ENCODE measurements at regions not wholly inside any gene's neighbourhood (a gene's known extent, or its start where the extent isn't known, plus 50 kb on each side); places are given as distances from the start of the nearest gene placed in this dataset.

DNA sequence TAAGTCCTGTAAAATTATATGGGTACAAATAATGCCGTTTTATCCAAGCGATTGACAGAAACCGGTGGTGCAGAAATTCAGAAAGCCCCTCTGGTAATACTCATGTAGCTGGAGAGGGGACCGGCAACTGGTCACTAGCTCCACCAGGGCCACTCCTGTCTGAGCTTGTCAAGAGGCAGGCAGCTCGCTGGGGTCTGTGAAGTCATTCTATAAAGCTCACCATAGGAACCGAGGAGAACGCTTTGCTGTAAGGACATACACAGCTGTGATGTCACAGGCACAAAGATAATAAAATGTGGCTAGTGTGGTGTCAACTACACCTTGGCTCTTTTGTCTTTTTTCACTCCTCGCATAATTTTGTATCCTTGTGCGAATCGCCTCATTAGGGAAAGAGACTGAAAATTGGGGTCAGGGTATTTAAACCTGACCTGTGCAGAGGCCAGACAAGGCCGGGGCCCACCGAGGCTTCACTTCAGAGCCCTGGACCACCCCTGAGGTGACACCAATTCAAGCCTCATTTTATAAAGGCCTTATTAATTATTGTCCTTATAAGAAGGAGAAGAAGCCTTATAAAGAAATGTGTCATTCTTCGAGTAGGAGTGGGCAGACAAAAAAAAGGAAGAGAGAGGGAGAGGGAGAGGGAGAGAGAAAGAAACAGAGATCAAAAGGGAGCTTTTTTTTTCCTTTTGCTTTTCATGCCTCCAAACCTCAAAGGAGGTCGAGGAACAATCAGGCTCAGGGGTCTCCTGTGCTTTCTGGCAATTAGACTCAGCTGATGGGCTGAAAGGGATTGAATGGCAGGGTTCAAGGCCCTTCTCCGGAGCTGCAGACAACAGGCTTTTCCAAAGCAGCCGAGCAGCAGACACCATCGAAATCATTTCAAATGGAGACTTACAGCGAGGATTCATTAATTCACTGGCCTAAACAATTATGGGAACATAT, 813.3 kb upstream of the ARRDC4 start:
- no peak overlapping the region for H3K27ac Mint-ChIP-seq
- no peak overlapping the region for H3K4me3 Mint-ChIP-seq
- DNase-seq (ENCODE audit: low spot score), result no peak
- no peaks in the 10 kb centered on the region for H3K27me3 Mint-ChIP-seq (ENCODE audit: insufficient read depth)
- no peaks in the 10 kb centered on the region for H3K4me1 Mint-ChIP-seq (ENCODE audit: low read depth)
- intact Hi-C loops (cut with micrococcal nuclease), result no loop called here
- no peaks in the 10 kb centered on the region for H3K36me3 Mint-ChIP-seq (ENCODE audit: low read depth)
- no peaks in the 10 kb centered on the region for H3K9me3 Mint-ChIP-seq

DNA sequence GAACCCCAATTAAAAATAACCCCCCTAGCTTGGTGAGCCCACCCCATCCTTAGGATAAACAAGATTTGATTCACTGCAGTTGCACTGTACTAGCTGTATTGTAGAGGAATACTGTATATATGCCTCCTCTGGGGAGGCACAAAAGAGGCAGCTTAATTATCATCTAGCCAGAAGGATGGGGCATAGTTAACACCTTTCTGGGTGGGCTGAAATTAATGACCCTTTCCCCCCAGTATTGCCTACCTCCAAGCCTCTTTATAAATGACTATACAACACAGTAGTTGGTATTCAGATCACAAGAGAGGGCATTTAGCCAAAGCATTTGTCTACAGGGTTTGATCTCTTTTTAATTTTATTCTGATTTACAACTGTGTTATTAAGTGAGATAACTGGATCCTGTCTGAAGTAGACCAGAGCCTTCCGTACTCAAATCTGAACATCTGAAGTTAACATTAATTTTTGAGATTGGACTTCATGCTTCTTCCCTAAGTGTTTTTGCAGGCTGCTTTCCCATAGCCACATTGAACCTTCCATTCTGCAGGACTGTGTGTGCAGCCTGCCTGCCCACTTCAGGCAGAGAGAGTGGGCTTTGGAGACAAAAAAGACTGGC, 807.0 kb upstream of the ARRDC4 start:
- Mint-ChIP-seq H3K36me3 (ENCODE audit: low read depth) (no peaks in the 10 kb centered on the region), H3K27me3 (ENCODE audit: insufficient read depth) (no peaks in the 10 kb centered on the region), H3K9me3 (no peaks in the 10 kb centered on the region), H3K4me1 (ENCODE audit: low read depth) (no peaks in the 10 kb centered on the region), H3K4me3 (no peak overlapping the region), H3K27ac (no peak overlapping the region)
- intact Hi-C loops (cut with micrococcal nuclease), result no loop called here
- DNase-seq (ENCODE audit: low spot score), result no peak

DNA sequence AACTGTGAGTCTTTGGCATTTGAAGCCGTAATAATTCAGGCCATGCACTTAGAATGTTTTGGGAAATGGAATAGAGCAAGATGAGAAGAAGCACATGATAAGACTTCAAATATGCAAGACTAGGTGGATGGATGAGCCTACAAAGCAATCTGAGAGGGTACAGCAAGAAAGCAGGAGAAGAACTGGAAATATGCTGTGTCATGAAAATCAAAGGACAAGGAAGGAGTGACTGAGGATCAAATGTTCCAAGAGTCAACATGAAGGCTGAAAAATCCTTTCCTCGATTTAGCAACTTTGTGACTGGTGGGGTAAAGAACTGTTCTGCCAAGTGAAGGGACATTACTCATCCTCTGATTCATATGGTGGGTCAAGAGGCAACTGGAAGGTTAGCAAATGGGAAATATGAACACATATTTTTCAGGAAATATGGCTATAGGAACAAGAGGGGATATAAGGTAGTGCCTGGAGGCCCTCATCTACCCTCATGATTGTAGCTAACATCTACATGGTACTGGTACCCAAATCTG, 803.7 kb upstream of the ARRDC4 start:
- intact Hi-C loops (cut with micrococcal nuclease), result no loop called here
- H3K36me3 Mint-ChIP-seq (ENCODE audit: low read depth), result no peaks in the 10 kb centered on the region
- H3K4me3 Mint-ChIP-seq, result no peak overlapping the region
- no peaks in the 10 kb centered on the region for H3K4me1 Mint-ChIP-seq (ENCODE audit: low read depth)
- H3K27me3 Mint-ChIP-seq (ENCODE audit: insufficient read depth), result no peaks in the 10 kb centered on the region
- DNase-seq (ENCODE audit: low spot score), result no peak
- no peak overlapping the region for H3K27ac Mint-ChIP-seq
- H3K9me3 Mint-ChIP-seq, result no peaks in the 10 kb centered on the region

DNA sequence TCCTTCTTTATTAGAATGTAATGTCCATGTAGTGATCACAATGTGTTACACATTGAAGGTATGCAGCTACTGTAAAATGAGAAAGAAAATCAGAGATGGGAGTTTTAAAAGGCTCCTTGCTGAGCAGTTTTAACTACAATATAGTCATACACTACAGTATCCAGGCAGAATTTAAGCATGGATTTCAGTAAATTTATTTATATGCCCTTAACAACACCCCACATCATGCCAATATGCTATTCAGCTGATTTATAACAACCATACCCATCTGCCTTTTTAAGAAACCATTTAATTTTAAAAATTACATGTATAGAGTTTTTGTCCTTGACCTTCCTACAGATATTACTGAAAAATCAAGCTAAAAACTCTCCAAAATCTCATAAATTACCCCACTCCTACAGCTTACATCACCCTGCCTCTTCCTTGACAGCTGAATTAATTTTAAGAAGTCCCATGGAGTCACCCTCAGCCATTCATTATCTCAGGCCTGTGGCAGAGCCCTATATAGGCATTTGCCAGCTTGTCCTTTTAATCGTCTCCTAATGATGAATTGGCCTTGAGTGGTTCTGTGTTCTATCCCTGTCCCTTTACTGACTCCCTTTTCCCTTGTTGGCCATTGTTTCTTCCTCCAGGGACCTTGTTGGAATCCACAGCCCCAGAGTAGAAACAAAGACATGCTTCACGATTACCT, 797.6 kb upstream of the ARRDC4 start:
- no peaks in the 10 kb centered on the region for H3K4me1 Mint-ChIP-seq (ENCODE audit: low read depth)
- H3K36me3 Mint-ChIP-seq (ENCODE audit: low read depth), result no peaks in the 10 kb centered on the region
- H3K27ac Mint-ChIP-seq, result no peak overlapping the region
- no peak for DNase-seq (ENCODE audit: low spot score)
- no peaks in the 10 kb centered on the region for H3K9me3 Mint-ChIP-seq
- intact Hi-C loops (cut with micrococcal nuclease), result no loop called here
- no peaks in the 10 kb centered on the region for H3K27me3 Mint-ChIP-seq (ENCODE audit: insufficient read depth)
- H3K4me3 Mint-ChIP-seq, result no peak overlapping the region

DNA sequence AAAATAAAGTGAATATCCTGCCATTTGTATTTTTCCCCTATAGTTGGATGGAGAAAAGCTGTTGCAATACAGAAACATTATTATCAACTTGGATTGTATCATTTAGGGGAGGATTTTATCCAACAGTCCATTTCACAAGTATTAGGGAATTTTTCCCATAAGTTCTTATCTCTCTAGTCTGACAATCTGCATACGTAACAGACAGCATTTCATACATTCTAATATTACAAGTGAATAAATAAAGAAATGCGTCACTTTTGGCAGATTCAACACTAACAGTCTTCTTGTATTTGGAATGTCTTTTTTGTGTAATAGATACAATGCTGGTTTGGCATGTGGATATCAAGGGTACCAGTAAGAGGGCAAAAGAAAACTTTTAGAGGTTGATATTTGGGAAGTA, 795.3 kb upstream of the ARRDC4 start:
- H3K27ac Mint-ChIP-seq, result no peak overlapping the region
- no peaks in the 10 kb centered on the region for H3K36me3 Mint-ChIP-seq (ENCODE audit: low read depth)
- no peak overlapping the region for H3K4me3 Mint-ChIP-seq
- H3K27me3 Mint-ChIP-seq (ENCODE audit: insufficient read depth), result no peaks in the 10 kb centered on the region
- intact Hi-C loops (cut with micrococcal nuclease), result no loop called here
- H3K9me3 Mint-ChIP-seq, result no peaks in the 10 kb centered on the region
- H3K4me1 Mint-ChIP-seq (ENCODE audit: low read depth), result no peaks in the 10 kb centered on the region
- DNase-seq (ENCODE audit: low spot score), result no peak

DNA sequence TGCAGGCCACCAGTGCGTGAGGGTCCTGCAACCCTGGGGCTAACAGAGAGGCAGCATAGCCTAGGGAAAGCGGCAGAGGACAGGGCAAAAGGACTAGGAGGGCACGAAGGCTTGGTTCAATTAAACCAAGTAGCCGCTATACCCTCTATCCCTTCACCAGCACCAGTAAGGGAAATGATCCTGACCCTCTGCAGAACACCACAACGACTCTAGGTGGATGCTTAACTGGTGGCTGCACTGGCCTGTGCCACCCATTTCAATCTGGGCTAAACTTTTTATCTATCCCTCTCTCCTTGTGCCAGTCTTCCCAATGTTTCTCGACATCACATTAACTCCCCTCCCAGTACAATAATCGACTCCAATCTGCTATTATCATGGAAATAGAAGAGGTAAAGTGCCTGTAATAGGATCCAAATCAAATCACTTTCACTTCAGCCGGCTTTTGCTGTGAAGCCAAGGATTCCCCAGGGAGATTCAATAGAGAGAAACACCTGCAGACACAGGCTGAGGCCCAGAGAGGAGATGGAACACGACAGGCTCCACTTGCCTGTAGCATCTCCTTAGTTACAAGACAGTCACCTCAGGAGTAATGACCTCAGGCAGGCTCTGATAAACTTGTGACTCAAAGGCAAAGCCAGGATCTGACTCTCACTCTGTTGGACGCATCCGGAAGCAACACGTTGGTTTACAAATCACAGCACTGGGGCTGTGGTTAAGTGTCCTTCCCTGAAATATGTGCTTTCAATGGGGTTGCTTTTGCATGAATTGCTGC, 791.6 kb upstream of the ARRDC4 start:
- intact Hi-C loops (cut with micrococcal nuclease), result no loop called here
- Mint-ChIP-seq H3K27me3 (ENCODE audit: insufficient read depth) (no peaks in the 10 kb centered on the region), H3K27ac (no peak overlapping the region), H3K9me3 (no peaks in the 10 kb centered on the region), H3K4me3 (no peak overlapping the region), H3K4me1 (ENCODE audit: low read depth) (no peaks in the 10 kb centered on the region), H3K36me3 (ENCODE audit: low read depth) (no peaks in the 10 kb centered on the region)
- DNase-seq (ENCODE audit: low spot score), result no peak

DNA sequence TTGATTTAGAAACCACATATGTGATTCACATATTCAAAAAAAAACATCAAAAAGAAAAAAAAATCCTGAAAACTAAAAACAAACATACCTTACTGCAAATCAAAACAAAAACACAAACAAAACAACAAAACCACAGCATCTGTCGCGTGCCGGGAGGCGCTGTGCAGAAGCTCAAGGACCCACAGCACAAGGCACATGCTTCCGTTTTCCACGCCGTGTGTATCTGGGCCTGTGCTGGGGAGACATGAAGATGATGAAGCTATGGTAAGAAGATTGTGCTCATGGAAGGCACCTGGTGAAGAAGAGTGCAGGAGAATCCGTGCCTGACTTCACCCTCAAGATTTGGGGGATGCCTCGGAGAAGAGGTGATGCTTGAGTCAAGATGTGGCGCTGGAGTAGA, 788.9 kb upstream of the ARRDC4 start:
- Mint-ChIP-seq H3K4me3 (no peak overlapping the region), H3K9me3 (peaks cover 6% of the 10 kb centered on the region), H3K27me3 (ENCODE audit: insufficient read depth) (no peaks in the 10 kb centered on the region), H3K4me1 (ENCODE audit: low read depth) (no peaks in the 10 kb centered on the region), H3K36me3 (ENCODE audit: low read depth) (no peaks in the 10 kb centered on the region), H3K27ac (no peak overlapping the region)
- no peak for DNase-seq (ENCODE audit: low spot score)
- intact Hi-C loops (cut with micrococcal nuclease), result no loop called here

DNA sequence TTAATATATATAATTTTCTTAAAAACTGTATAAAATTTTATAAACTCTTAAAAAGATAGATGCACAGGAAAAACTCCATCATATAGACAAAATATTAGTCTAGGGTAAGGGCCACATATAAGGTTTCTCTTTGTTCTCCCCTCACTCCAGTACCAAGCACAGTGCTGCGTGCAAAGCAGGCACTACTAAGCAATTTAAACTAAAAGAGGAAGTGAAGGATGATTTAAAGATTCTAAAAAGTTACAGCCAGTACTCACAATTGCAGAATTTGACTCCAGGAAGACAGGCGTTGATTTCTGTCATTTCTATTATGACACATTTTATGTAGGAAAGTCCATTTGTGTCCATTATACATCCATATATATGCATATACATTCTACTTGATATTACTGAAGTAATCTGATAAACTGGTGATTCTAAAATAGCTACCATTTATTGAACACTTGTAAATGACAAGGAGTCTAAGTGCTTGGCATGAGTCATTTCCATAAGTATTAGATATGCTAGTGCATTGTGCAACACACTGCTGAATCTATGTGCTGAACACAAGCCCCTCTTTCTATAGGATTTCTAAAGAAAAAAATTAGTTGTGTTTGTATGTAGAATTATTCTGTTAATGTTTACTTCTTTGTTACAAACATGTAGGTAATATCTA, 785.5 kb upstream of the ARRDC4 start:
- H3K27me3 Mint-ChIP-seq (ENCODE audit: insufficient read depth), result no peaks in the 10 kb centered on the region
- H3K4me3 Mint-ChIP-seq, result no peak overlapping the region
- H3K36me3 Mint-ChIP-seq (ENCODE audit: low read depth), result no peaks in the 10 kb centered on the region
- no peaks in the 10 kb centered on the region for H3K4me1 Mint-ChIP-seq (ENCODE audit: low read depth)
- no peak for DNase-seq (ENCODE audit: low spot score)
- intact Hi-C loops (cut with micrococcal nuclease), result no loop called here
- H3K9me3 Mint-ChIP-seq, result peaks cover 6% of the 10 kb centered on the region
- no peak overlapping the region for H3K27ac Mint-ChIP-seq

DNA sequence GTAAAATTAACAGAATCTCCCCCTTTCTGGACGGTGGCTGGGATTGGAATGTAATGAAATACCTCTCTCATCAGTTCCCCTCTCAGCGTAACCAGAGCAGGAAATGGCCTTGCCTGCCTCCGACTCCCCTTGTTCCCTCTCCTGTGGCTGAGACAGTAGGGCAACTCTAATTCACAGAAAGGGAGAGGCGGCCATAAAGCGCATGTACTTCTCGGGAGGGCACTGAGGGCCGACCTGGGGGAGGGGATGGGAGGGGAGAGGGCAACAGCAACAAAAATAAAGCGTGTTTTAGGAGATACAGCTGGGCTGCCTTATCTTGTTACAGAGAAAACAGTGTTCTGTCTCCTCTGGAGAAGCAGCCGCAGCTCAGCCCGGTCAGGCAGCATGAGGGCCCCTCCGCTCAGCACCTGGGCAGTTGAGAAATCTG, 783.3 kb upstream of the ARRDC4 start:
- no peaks in the 10 kb centered on the region for H3K4me1 Mint-ChIP-seq (ENCODE audit: low read depth)
- no peaks in the 10 kb centered on the region for H3K36me3 Mint-ChIP-seq (ENCODE audit: low read depth)
- H3K9me3 Mint-ChIP-seq, result peaks cover 6% of the 10 kb centered on the region
- intact Hi-C loops (cut with micrococcal nuclease), result no loop called here
- H3K4me3 Mint-ChIP-seq, result no peak overlapping the region
- H3K27me3 Mint-ChIP-seq (ENCODE audit: insufficient read depth), result no peaks in the 10 kb centered on the region
- H3K27ac Mint-ChIP-seq, result no peak overlapping the region
- no peak for DNase-seq (ENCODE audit: low spot score)

DNA sequence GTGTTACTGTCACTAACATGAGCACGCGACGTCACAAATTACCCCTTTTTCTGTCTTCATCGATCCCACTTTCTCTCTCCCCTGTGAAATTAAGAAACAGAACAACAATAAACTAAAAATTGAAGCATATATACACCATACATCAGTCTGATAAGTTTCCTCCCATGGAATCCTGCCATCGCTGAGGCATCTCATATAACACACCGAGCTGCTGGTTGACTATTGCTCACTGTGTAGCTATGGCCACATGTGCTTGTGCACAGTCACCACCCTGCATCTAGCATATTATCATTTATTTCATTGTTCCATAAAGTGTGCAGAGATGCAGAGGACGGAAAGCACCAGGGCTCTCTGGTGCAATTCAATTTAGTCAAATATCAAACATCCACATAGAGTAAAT, 777.9 kb upstream of the ARRDC4 start:
- Mint-ChIP-seq H3K27ac (no peak overlapping the region), H3K4me3 (no peak overlapping the region), H3K27me3 (ENCODE audit: insufficient read depth) (no peaks in the 10 kb centered on the region), H3K9me3 (no peaks in the 10 kb centered on the region), H3K36me3 (ENCODE audit: low read depth) (no peaks in the 10 kb centered on the region), H3K4me1 (ENCODE audit: low read depth) (no peaks in the 10 kb centered on the region)
- intact Hi-C loops (cut with micrococcal nuclease), result no loop called here
- no peak for DNase-seq (ENCODE audit: low spot score)

DNA sequence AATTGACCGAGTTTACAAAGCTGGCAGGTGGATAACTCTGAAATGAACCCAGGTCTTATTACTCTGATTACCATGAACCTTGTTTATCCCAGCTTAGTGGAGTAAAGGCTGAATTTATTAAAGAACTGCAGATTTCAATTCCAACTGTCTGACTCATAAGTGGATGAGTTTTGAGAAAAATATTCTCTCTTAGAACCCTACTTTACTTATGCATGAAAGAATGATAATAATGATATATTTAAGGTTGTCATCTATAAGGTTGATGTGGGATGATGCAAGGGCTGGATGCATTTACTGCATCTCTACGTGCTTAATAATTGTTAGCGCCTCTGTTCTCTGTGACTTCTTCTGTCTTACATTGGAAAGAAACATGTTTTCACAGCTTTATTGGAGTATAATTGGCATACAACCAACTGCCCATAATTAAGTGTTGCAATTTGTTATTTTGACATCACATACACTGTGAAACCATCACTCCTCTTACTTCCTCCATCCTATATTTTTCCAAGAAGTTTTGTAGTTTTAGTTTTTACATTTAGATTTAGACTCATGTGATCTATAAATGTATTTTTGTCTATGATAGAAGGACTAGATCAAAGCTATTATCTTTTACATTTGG, 771.2 kb upstream of the ARRDC4 start:
- H3K27ac Mint-ChIP-seq, result no peak overlapping the region
- no peaks in the 10 kb centered on the region for H3K9me3 Mint-ChIP-seq
- intact Hi-C loops (cut with micrococcal nuclease), result no loop called here
- H3K27me3 Mint-ChIP-seq (ENCODE audit: insufficient read depth), result no peaks in the 10 kb centered on the region
- DNase-seq (ENCODE audit: low spot score), result no peak
- H3K36me3 Mint-ChIP-seq (ENCODE audit: low read depth), result no peaks in the 10 kb centered on the region
- no peak overlapping the region for H3K4me3 Mint-ChIP-seq
- no peaks in the 10 kb centered on the region for H3K4me1 Mint-ChIP-seq (ENCODE audit: low read depth)

DNA sequence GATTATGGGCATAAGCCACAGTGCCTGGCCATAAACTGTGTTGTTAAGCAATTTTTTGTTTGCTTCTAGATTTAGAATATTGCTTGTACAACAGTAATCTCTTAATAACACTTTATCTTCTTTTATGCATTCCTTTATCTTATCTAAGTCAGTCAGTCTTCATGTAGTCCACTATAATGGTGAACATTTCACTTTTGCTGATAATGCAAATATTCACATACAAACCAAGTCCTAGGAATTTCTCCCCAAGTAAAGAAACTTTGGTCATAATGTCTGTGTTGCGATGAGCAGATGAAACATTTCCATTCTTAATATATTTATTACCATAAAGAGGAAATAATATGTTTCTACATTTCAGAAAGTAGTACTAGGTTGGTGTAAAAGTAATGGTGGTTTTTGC, 765.8 kb upstream of the ARRDC4 start:
- Mint-ChIP-seq H3K36me3 (ENCODE audit: low read depth) (no peaks in the 10 kb centered on the region), H3K27ac (no peak overlapping the region), H3K4me1 (ENCODE audit: low read depth) (no peaks in the 10 kb centered on the region), H3K4me3 (no peak overlapping the region), H3K9me3 (no peaks in the 10 kb centered on the region), H3K27me3 (ENCODE audit: insufficient read depth) (peaks cover 1% of the 10 kb centered on the region)
- intact Hi-C loops (cut with micrococcal nuclease), result no loop called here
- no peak for DNase-seq (ENCODE audit: low spot score)
